ENCODE measurements at regions not wholly inside any gene's neighbourhood (a gene's known extent, or its start where the extent isn't known, plus 50 kb on each side); places are given as distances from the start of the nearest gene placed in this dataset.
"Not testable (repeated sequence)": the region's sequence is repeated elsewhere in the genome, so short reads cannot be mapped to it uniquely, and the experiment has no call there.

GRCh38 chr1:101483982-101484688 lies 247.3 kb downstream of the S1PR1 start:
- no peak for DNase-seq (ENCODE audit: low spot score)

GRCh38 chr1:101484689-101485338 lies 248.0 kb downstream of the S1PR1 start:
- DNase-seq (ENCODE audit: low spot score) = no peak

GRCh38 chr1:101485712-101486111 lies 248.9 kb downstream of the S1PR1 start:
- no peak for DNase-seq (ENCODE audit: low spot score)

GRCh38 chr1:101492144-101492543 lies 255.3 kb downstream of the S1PR1 start:
- DNase-seq (ENCODE audit: low spot score) = not testable (repeated sequence)

- not testable (repeated sequence) for DNase-seq (ENCODE audit: low spot score)
These were observed 257.1 kb downstream of the S1PR1 start for GRCh38 chr1:101493920-101494319.

- no peak for DNase-seq (ENCODE audit: low spot score)
These were observed 259.3 kb downstream of the S1PR1 start for GRCh38 chr1:101496109-101496508.

GRCh38 chr1:101497881-101498559 lies 261.2 kb downstream of the S1PR1 start:
- DNase-seq (ENCODE audit: low spot score) = no peak

GRCh38 chr1:101504106-101504505 lies 267.3 kb downstream of the S1PR1 start:
- not testable (repeated sequence) for DNase-seq (ENCODE audit: low spot score)

GRCh38 chr1:101505240-101505639 lies 268.4 kb downstream of the S1PR1 start:
- not testable (repeated sequence) for DNase-seq (ENCODE audit: low spot score)

GRCh38 chr1:101506541-101507164 lies 269.8 kb downstream of the S1PR1 start:
- DNase-seq (ENCODE audit: low spot score) = peak; percentile 27

- no peak for DNase-seq (ENCODE audit: low spot score)
These were observed 270.7 kb downstream of the S1PR1 start for GRCh38 chr1:101507547-101507971.

- no peak for DNase-seq (ENCODE audit: low spot score)
These were observed 272.1 kb downstream of the S1PR1 start for GRCh38 chr1:101508913-101509312.

GRCh38 chr1:101509370-101509769 lies 272.6 kb downstream of the S1PR1 start:
- no peak for DNase-seq (ENCODE audit: low spot score)

- no peak for DNase-seq (ENCODE audit: low spot score)
These were observed 274.5 kb downstream of the S1PR1 start for GRCh38 chr1:101511202-101511891.

GRCh38 chr1:101520302-101520701 lies 283.5 kb downstream of the S1PR1 start:
- DNase-seq (ENCODE audit: low spot score) = peak; percentile 32

GRCh38 chr1:101522486-101522885 lies 285.7 kb downstream of the S1PR1 start:
- no peak for DNase-seq (ENCODE audit: low spot score)

- DNase-seq (ENCODE audit: low spot score) = no peak
These were observed 290.0 kb downstream of the S1PR1 start for GRCh38 chr1:101526813-101527212.

- no peak for DNase-seq (ENCODE audit: low spot score)
These were observed 295.6 kb downstream of the S1PR1 start for GRCh38 chr1:101532377-101532776.

GRCh38 chr1:101540161-101540560 lies 303.3 kb downstream of the S1PR1 start:
- no peak for DNase-seq (ENCODE audit: low spot score)

GRCh38 chr1:101546885-101547284 lies 310.1 kb downstream of the S1PR1 start:
- DNase-seq (ENCODE audit: low spot score) = no peak

GRCh38 chr1:101547357-101547756 lies 310.5 kb downstream of the S1PR1 start:
- DNase-seq (ENCODE audit: low spot score) = no peak

GRCh38 chr1:101548376-101548775 lies 311.6 kb downstream of the S1PR1 start:
- DNase-seq (ENCODE audit: low spot score) = no peak

Data from A172 (cell line).